ENCODE measurements at regions not wholly inside any gene's neighbourhood (a gene's known extent, or its start where the extent isn't known, plus 50 kb on each side); places are given as distances from the start of the nearest gene placed in this dataset.

- intact Hi-C loops (cut with micrococcal nuclease; ENCODE audit: unreplicated experiment): no loop called here
- ChIA-PET POLR2A (no interaction called here), CTCF (ENCODE audit: low intra/inter-chr PET ratio, low total read pairs) (no interaction called here)
- no peak overlapping the region for H3K9ac ChIP-seq (ENCODE audit: insufficient read depth, low read depth, low read length)
- H3K4me2 ChIP-seq (ENCODE audit: low read depth, low read length): no peak overlapping the region
- no TSS peak for BruUV-seq (replicated peaks)
- H4K20me1 ChIP-seq (ENCODE audit: insufficient read depth, low read length): no peaks in the 10 kb centered on the region
- TF ChIP-seq ZNF333 (CRISPR knock-in tag; IDR thresholded peaks at IDR 0.05; ENCODE audit: borderline replicate concordance): no peak
- no peak for TF ChIP-seq FIP1L1 (IDR thresholded peaks at IDR 0.05; ENCODE audit: borderline replicate concordance, insufficient read depth, low read depth, low read length)
- TF ChIP-seq RFXANK (CRISPR knock-in tag; IDR thresholded peaks at IDR 0.05): no peak
- TF ChIP-seq MNT (IDR thresholded peaks at IDR 0.05): no peak
- TF ChIP-seq TBX2 (CRISPR knock-in tag; IDR thresholded peaks at IDR 0.05; ENCODE audit: borderline replicate concordance): no peak
- TF ChIP-seq ARNT2 (CRISPR knock-in tag; IDR thresholded peaks at IDR 0.05; ENCODE audit: low read depth): no peak
- TF ChIP-seq MAFF (IDR thresholded peaks at IDR 0.05; ENCODE audit: low read depth, low read length): no peak
- no peak overlapping the region for H2AFZ ChIP-seq (ENCODE audit: low read length)
- in situ Hi-C loops (cut with HindIII; ENCODE audit: extremely low pct_ligation_motif_present, low pct_unique_long_range_greater_than_20kb): no loop called here
- DNase-seq (ENCODE audit: low spot score): no peak
- ATAC-seq: no peak
- H3K27me3 ChIP-seq (ENCODE audit: control insufficient read depth in 1 of 2, insufficient read depth in 2 of 2, low read length in 2 of 2): peaks cover 0 to 9% of the 10 kb centered on the region in 2 experiments; a peak in 2 of 5 replicates
- H3K9me3 ChIP-seq (ENCODE audit: low read length): no peaks in the 10 kb centered on the region
- 29% methylated on average over 9 of the region's 13 CpGs for WGBS (ENCODE audit: low lambda C conversion rate)
- H3K4me1 ChIP-seq (ENCODE audit: insufficient read depth, low read length): no peaks in the 10 kb centered on the region
- no peaks in the 10 kb centered on the region for H3K36me3 ChIP-seq (replicated peaks in 1 of 2; ENCODE audit: control insufficient read depth in 1 of 2, insufficient read depth in 2 of 2, low read length in 2 of 2)
- no peaks in the 10 kb centered on the region for H3K79me2 ChIP-seq (ENCODE audit: insufficient read depth, low read length)
- no peak overlapping the region for H3K4me3 ChIP-seq (replicated peaks in 1 of 3; ENCODE audit: insufficient read depth in 1 of 3, low read depth in 2 of 3, low read length in 3 of 3)
- H3K27ac ChIP-seq (ENCODE audit: extremely low read length, insufficient read depth, low read length): no peak overlapping the region
- no peak for FAIRE-seq
These were observed 86.6 kb upstream of the FGF3 start for GRCh38 chr11:69905611-69906452.

Measured in HepG2 (cell line).